ENCODE measurements at regions not wholly inside any gene's neighbourhood (a gene's known extent, or its start where the extent isn't known, plus 50 kb on each side); places are given as distances from the start of the nearest gene placed in this dataset.

- TF ChIP-seq RBBP5 (IDR thresholded peaks at IDR 0.05; ENCODE audit: borderline replicate concordance, low read depth, low read length) (peak; percentile 35; the same call in 1 of the 2 replicates), TAF1 (IDR thresholded peaks at IDR 0.05; ENCODE audit: low read depth, low read length) (peak; percentile 35; the same call in 1 of the 2 replicates), TCF12 (IDR thresholded peaks at IDR 0.05; ENCODE audit: low read depth, low read length) (no peak), USF2 (IDR thresholded peaks at IDR 0.05; ENCODE audit: low read length) (no peak), KDM4A (IDR thresholded peaks at IDR 0.05; ENCODE audit: low read depth, low read length, severe bottlenecking) (no peak), TEAD4 (IDR thresholded peaks at IDR 0.05; ENCODE audit: low read depth, low read length) (no peak), YY1 (IDR thresholded peaks at IDR 0.05; ENCODE audit: low read depth, low read length) (peak; percentile 48; the same call in 1 of the 2 replicates), BACH1 (IDR thresholded peaks at IDR 0.05; ENCODE audit: low read length) (no peak), SIN3A (conservative IDR thresholded peaks at IDR 0.05 in 1 of 2, IDR thresholded peaks at IDR 0.05 in 1 of 2; ENCODE audit: low read depth in 1 of 2, low read length in 2 of 2) (peak in 1 of 2 experiments; percentile 44; a peak in 1 of 4 replicates), EGR1 (IDR thresholded peaks at IDR 0.05; ENCODE audit: borderline replicate concordance, low read depth, low read length) (0 out of 2 replicates have a peak, but pooled peaks have one; percentile 63)
Measured at GRCh38 chr10:30783939-30784501, 154.5 kb upstream of the LYZL2 start (continued).

All from H1 (cell line).